Heart right ventricle (tissue), 16 donors: ENCODE measurements at regions not wholly inside any gene's neighbourhood (a gene's known extent, or its start where the extent isn't known, plus 50 kb on each side); places are given as distances from the start of the nearest gene placed in this dataset.

Source experiments
- ATAC-seq, 8 donors: fragments of 200-7000 bp; cut with Tn5 transposase; one replicate each; pipeline ENCODE4 v1.9.1; 2020; ENCODE audit warnings: mild to moderate bottlenecking in 8 of 8, moderate library complexity in 8 of 8, moderate number of reproducible peaks in 1 of 8
- DNase-seq, 2 donors: peaks; one replicate each; pipeline ENCODE4 v3.0.0-alpha.2; 2020
- H3K27ac ChIP-seq, 10 donors: fragments of 200-600 bp; sonication (generic) in 2 of 10; one replicate each; pipeline versions ENCODE4 v1.5.0 to v1.8.0; 2020 to 2022; ENCODE audit warnings: mild to moderate bottlenecking in 3 of 10
- H3K27me3 ChIP-seq, 7 donors: fragments of 200-600 bp; one replicate each; pipeline ENCODE4 v1.8.0; 2021 to 2022; ENCODE audit warnings: mild to moderate bottlenecking in 2 of 7
- H3K36me3 ChIP-seq, 9 donors: fragments of 200-600 bp; sonication (generic) in 1 of 9; one replicate each; pipeline versions ENCODE4 v1.5.0 to v1.8.0; 2020 to 2022; ENCODE audit warnings: mild to moderate bottlenecking in 2 of 9
- H3K4me1 ChIP-seq, 9 donors: fragments of 200-600 bp; sonication (generic) in 1 of 9; one replicate each; pipeline versions ENCODE4 v1.5.0 to v1.8.0; 2020 to 2022; ENCODE audit warnings: mild to moderate bottlenecking in 4 of 9
- H3K4me3 ChIP-seq, 10 donors: fragments of 200-600 bp; sonication (generic) in 2 of 10; one replicate each; pipeline versions ENCODE4 v1.5.0 to v1.8.0; 2020 to 2022; ENCODE audit warnings: mild to moderate bottlenecking in 7 of 10, moderate library complexity in 2 of 10
- H3K9me3 ChIP-seq, 11 donors: fragments of 200-600 bp in 10 of 11; sonication (generic) in 2 of 11; one replicate each; pipeline versions ENCODE4 v1.5.0 to v1.8.0; 2013 to 2022; ENCODE audit warnings: mild to moderate bottlenecking in 2 of 11, control low read depth in 1 of 11, moderate library complexity in 1 of 11
- CTCF ChIP-seq, 9 donors: fragments of 200-600 bp; sonication (generic) in 2 of 9; IDR thresholded peaks; one replicate each; pipeline versions ENCODE4 v1.5.0 to v1.8.0; 2021 to 2022; ENCODE audit warnings: antibody characterized with exemption in 9 of 9, mild to moderate bottlenecking in 5 of 9, moderate library complexity in 1 of 9
- WGBS, 2 donors: extraction: QIAGEN DNeasy Blood & Tissue Kit; methylation state at CpG; one replicate each; pipeline ENCODE4 v1.1.7; 2013; ENCODE audit warnings: inconsistent platforms in 1 of 2; 5-methylcytosine and 5-hydroxymethylcytosine counted together
- intact Hi-C, 10 donors: fragments of 100-400 bp; cut with DNase I; formaldehyde crosslinking; loops; one replicate each; pipeline versions ENCODE4 v1.11.1 to v1.14.2; 2022
- donor health status: Arrhythmogenic right ventricular cardiomyopathy.
- donor health status: ischemic (EF 13 %, LVEDD 7.1; RV severe dilation, severe dysfunction).
- donor health status: healthy with polysubstance abuse.
- donor health status: DM: no; HTN: yes; CAD: no.
- donor health status: DM: no; HTN: no; CAD: no.
- donor health status: ischemic (EF 25% LVEDD 6.9; RV normal size, moderate dysfunction).
- donor health status: ischemic (EF 25% LVEDD 5.7; RV mildly dilated, moderate dysfunction).
- donor health status: healthy.
- donor health status: DM: yes; HTN: yes; CAD: no.
- donor health status: Ischemic cardiomyopathy.
- donor health status: ischemic (EF 35%, LVEDD 5.7; RV mildly dilated, moderate dysfunction).
- donor health status: nonischemic (EF 11% LVEDD 7.7; RV severe dilation, severe dysfunction).
- donor health status: DM: yes; HTN: yes; CAD: no.
- donor health status: PGD.
- donor health status: ischemic (EF 29% LVEDD 5.4; RV normal size, mild dysfunction).
- donor health status: nonischemic (EF 23%, LVEDD 6.1; RV moderate dilation, normal function).

GRCh38 chr14:87437158-87437557 lies 555.8 kb downstream of the GALC start:
- Histone ChIP-seq H3K27me3 (no peaks in the 10 kb centered on the region), H3K4me1 (no peaks in the 10 kb centered on the region), H3K27ac (no peak overlapping the region), H3K9me3 (peaks cover 0 to 9% (median 0%) of the 10 kb centered on the region in 11 donors), H3K36me3 (no peaks in the 10 kb centered on the region), H3K4me3 (no peak overlapping the region)
- no peak for TF ChIP-seq CTCF (IDR thresholded peaks at IDR 0.05)
- ATAC-seq, result no peak
- intact Hi-C loops, result no loop called here
- no peak for DNase-seq
- 77 to 84% methylated on average over 2 of the region's 2 CpGs for WGBS, 2 donors

GRCh38 chr14:87434680-87435079 lies 558.3 kb downstream of the GALC start:
- Histone ChIP-seq H3K4me3 (no peak overlapping the region), H3K4me1 (no peaks in the 10 kb centered on the region), H3K27ac (no peak overlapping the region), H3K27me3 (no peaks in the 10 kb centered on the region), H3K9me3 (peaks cover 0 to 21% (median 0%) of the 10 kb centered on the region in 11 donors), H3K36me3 (no peaks in the 10 kb centered on the region)
- DNase-seq (no peak), ATAC-seq (no peak)
- WGBS, 2 donors, result 49 to 54% methylated on average over 1 of the region's 1 CpG
- TF ChIP-seq CTCF (IDR thresholded peaks at IDR 0.05), result no peak
- intact Hi-C loops, result no loop called here

- Histone ChIP-seq H3K9me3 (peaks cover 0 to 21% (median 0%) of the 10 kb centered on the region in 11 donors), H3K27me3 (no peaks in the 10 kb centered on the region), H3K36me3 (no peaks in the 10 kb centered on the region), H3K4me3 (no peak overlapping the region), H3K4me1 (no peaks in the 10 kb centered on the region), H3K27ac (no peak overlapping the region)
- DNase-seq (no peak), ATAC-seq (no peak)
- TF ChIP-seq CTCF (IDR thresholded peaks at IDR 0.05), result no peak
- 89 to 90% methylated on average over 1 of the region's 1 CpG for WGBS, 2 donors
- intact Hi-C loops, result no loop called here
Observed at GRCh38 chr14:87434011-87434410, 559.0 kb downstream of the GALC start.

GRCh38 chr14:87432698-87433097 lies 560.3 kb downstream of the GALC start:
- no peak overlapping the region for H3K4me3 ChIP-seq
- WGBS, 2 donors, result 83 to 89% methylated on average over 6 of the region's 6 CpGs
- DNase-seq (no peak), ATAC-seq (no peak)
- no peaks in the 10 kb centered on the region for H3K4me1 ChIP-seq
- no peak overlapping the region for H3K27ac ChIP-seq
- intact Hi-C loops, result no loop called here
- no peak for TF ChIP-seq CTCF (IDR thresholded peaks at IDR 0.05)
- no peaks in the 10 kb centered on the region for H3K36me3 ChIP-seq
- peaks cover 0 to 21% (median 0%) of the 10 kb centered on the region in 11 donors for H3K9me3 ChIP-seq
- H3K27me3 ChIP-seq, result no peaks in the 10 kb centered on the region

GRCh38 chr14:87430810-87431209 lies 562.2 kb downstream of the GALC start:
- H3K9me3 ChIP-seq, result peaks cover 0 to 21% (median 0%) of the 10 kb centered on the region in 11 donors
- no peak overlapping the region for H3K4me3 ChIP-seq
- H3K27ac ChIP-seq, result no peak overlapping the region
- intact Hi-C loops, result no loop called here
- ATAC-seq (peak in 1 of 8 donors; percentile 53), DNase-seq (no peak)
- no peaks in the 10 kb centered on the region for H3K36me3 ChIP-seq
- no peaks in the 10 kb centered on the region for H3K4me1 ChIP-seq
- TF ChIP-seq CTCF (IDR thresholded peaks at IDR 0.05), result no peak
- H3K27me3 ChIP-seq, result no peaks in the 10 kb centered on the region
